T-helper 1 cell (primary cell): ENCODE measurements at regions not wholly inside any gene's neighbourhood (a gene's known extent, or its start where the extent isn't known, plus 50 kb on each side); places are given as distances from the start of the nearest gene placed in this dataset.

Source experiments
- DNase-seq, 5 donors: peaks; one replicate each; pipeline ENCODE4 v3.0.0-alpha.2; 2012 to 2020

DNA sequence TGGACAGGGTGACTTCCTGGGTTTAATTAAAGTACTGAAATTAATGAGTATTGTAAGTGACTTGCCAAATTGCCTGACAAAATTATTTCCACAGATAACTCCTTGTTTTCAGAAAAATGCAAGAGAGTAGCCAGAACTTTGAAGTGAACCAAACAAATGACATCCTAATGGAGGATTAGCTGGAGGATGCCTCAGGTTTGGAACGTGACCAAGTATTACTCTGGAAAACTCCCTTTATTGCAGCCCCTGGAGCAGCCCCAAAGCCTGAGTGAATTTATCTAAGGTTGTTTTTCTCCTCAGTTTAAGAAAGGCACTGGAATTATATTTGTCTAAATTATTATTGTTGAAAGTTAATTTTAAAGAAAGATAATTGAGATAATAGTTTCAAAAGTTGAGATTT lies 343.6 kb upstream of the MTNR1B start:
- DNase-seq, result no peak

DNA sequence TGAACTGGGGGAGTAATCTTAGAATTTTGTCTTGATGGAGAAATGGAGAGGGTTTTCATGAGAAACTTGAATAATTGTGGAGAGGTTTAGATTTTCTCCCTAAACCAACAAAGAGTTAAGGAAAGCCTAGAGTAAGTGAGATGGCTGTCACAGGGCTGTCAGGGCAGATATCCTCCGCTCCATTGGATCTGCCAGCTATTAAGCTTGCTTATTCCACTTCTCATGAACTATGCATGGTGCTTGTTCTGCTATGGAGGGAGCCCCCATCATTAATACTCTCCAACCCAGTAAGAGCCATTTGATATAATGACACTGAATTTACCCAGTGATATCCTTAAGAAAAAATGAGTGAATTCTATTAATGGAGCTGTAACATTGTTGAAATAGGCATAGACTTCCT lies 342.8 kb upstream of the MTNR1B start:
- DNase-seq, result no peak

DNA sequence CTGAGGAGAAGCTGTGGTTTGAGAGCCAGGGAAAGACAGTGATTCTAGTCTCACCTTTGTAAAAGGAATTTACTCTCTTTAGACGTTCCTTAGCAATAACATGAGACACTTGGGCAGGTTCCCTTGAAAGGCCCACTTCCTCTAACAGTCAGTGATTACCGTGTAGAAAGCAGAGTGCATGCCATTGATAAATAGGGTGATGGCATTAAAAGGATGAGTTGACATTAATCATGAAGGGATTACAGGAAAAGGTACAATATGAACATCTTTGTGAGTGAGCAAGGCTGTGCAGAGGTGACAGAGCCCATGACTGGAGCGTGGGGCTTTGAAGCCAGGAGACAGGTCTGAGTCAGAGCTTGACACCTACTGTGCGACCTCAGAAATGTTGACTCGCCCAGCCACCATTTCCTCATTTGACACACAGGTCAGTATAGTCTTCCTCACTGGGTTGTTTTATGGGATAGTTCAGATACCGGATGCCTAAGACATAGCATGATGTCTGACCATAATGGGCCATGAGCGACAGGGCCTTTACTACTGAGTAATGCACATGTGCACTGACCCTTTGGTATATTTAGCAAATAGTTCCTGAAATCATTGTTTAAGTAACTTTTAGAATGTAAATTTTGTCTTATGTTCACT lies 341.7 kb upstream of the MTNR1B start:
- DNase-seq, result no peak

DNA sequence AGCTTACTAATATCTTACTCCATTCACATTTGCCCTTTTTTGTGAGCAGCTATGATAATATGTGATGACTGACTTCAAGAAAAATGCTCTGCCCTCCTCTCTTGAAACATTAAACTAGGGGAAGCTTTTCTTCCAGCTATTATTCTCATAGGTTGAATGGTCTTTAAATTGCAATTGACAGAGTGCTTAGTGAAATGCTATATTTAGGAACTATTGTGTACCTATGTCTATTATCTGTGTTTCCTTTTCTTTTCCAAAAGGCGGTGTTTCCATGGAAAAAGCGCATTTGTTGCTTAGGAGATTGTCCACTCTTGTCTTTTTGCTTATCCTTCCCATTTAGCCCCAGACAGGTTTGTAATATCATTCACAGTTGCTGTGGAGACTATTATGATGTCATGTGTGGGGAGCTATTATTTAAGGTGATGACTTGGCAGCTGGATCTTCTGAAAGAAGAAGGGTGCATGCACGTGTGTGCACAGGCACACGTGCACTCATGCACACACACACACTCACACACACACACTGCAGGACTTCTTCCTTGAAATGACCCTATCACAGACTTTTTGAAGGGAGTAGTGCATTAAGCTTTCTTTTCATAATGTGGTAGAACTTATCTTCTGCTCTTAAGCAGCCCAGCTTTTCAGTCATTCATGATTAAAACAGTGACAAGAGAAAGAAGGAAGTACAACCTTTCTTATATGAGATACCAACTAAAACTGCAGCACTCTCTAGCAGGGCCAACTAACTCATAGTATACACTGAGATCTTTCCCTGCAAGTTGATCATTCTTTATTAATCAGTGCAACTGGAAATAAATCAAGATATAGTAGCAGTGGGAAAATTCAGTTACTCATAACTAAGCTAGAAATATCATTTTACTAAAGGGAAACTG lies 340.8 kb upstream of the MTNR1B start:
- no peak for DNase-seq

DNA sequence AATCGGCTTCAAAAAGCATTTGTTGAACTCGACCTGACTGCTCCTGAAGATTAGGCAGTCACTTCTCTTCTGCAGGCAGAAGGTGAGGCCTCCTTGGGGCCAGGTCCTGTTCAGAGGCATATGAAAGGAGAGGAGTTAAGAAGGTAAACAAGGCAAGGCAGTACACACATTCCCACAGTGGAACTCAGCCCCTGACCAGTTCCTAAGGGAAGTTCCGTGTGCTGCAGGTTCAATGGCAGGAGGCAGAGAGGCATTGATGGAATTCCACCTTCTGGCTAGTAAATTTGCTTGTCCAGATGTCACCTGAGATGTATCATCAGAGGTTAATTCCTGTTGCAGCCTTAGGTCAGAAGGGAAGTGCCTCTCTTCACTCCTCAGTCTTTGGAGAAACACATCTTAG lies 337.0 kb upstream of the MTNR1B start:
- DNase-seq, result no peak

DNA sequence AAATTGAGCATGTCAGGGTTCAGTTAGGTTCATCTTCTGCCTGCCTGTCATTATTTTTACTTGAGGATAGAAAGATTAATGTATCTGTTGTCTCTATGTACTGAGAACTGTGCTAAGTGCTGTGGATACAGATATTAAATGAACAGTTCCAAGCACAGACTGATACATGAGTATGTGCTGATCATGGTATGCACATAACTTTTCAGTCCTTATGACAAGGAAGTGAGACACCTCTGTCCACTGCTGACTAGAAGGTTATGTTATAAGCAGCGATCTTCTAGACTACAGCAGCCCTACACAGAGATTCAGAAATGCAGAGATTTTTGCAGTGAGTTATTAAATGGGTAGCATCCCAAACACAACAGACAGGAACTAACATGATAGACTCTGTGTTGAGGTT lies 335.6 kb upstream of the MTNR1B start:
- DNase-seq, result no peak

DNA sequence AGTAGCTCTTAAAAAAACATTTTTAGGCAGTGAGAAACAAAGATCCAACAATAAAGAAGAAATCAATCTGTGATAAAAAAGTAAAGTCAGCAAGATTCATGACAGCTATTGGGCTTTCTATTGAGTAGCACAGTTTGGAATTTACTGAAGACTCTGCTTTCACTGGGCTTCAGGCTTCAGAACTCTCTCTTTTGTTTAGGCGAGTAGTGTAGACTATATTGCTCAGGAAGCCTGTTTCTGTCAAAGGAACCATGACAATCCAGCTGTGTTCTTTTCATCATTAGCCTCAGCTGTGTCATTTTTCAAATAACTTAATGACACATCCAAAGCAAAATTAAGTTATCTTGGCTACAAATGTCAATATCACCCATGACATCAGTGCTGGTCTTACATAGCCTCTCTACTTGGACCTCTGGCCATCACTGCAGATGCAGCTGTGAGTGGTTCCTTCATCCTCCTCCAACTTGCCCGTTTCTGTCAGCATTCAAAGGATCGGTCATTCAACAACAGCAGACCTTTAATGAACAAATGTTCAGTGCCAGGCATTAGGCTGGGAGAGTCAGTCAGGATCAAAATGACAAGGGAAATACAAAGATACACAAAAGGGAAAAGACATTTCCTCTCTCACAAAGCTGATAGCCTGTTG lies 332.8 kb upstream of the MTNR1B start:
- DNase-seq, result no peak

DNA sequence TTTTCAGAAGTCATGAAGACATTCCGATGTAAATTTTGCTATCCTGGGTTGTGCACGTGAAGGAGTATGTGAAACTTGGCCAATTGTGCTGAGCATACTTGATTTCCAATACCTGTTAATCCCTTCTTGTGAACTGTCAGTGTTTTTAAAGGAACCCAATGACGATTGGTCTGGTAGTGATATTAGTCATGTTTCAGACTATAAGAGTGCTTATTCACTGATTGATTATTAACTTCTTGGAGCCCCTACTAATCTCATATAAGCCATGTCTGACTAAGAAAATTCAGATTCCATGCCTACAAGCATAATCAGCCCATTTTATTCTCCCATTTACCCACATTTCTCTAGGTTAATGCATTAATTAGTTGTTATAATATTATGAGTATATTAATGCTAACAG lies 330.8 kb upstream of the MTNR1B start:
- DNase-seq, result no peak

DNA sequence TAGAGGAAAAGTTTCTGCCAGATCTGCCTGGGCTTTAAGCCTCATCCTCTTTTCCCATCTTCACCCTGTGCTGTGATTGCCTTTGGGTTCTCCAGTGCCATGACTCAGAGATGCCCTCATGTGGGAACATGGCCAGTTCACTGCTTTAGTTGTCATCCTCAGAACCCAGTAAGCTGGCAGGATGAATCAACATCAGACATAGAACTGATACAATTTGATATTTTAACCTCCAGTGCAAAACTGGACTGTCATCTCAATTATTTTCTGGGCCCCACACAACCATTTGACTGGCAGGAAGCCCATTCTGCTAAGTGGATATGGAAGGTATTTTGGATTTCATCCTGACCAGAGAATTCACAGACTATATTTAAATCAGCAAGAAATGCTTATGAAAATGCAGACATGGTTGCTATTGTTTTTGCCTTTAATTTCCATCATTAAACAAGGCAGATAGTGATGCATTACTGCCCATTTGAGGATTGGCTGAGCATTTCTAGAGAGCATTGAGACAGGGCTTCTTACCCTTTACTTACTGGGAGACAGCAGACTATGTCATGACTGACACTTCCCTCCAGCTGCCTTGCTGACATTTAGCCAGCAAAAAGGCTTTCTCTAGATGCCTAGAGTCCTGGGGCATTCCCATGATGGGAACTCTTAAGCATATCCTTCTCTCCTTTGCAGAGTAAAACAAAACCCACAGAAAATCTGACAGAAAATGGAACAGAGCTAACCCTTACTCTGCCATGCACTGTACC lies 327.1 kb upstream of the MTNR1B start:
- DNase-seq, result no peak

DNA sequence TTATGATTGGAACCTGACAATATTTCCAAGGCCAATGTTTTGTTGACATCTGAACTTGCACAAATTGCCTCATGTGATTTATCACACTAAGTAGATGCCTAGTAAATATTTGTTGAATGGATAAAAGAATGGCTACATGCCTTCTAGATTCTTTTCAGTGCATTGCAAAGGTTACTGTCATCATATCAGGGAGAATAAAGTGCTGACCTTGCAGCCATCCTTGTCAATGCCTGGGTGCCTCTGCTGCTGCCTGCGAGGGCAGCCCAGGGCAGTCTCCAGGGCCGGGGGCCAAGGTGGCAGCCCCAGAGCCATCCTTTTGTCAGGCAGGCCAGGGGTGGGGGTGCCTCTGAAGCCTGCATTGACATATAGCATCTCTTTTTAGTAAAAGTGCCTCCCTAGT lies 325.6 kb upstream of the MTNR1B start:
- no peak for DNase-seq

DNA sequence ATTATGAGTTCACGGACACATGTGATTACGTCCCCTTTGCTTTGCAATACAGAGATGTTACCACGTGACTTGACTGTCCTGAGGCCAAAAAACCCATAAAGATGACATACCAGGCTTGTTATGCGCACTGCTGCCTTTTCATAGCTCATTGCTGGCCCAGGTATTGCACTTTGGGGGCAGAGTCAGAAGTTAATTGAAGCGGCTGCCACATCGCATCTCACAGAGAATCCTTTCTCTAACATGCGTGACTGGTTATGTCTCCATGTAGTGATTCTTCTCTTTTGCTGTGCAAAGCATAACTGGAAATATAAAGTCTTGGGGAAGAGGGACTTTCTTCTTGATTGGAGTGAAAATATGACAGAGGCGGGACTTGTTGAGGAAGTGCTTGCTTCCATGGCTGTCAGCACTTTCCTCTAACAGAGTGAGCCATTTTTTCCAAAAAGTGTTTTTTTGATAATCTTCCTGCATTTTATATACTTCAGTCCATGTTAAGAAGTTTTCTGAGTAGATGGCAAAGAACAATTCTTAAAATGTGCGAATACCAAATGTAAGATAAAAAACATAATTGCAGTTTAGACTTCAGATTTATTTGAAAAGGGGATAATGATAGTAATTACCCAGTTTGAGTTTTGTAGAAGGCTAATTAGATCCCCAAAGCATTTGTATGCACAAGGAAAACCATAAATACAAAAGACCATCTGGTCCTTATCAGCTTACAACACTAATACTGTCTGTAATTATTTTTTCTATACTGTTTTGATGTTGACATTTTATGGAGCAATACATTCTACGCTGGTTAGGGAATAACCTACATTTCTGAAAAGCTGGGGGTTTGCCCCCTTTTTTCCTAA lies 324.6 kb upstream of the MTNR1B start:
- DNase-seq, result no peak

DNA sequence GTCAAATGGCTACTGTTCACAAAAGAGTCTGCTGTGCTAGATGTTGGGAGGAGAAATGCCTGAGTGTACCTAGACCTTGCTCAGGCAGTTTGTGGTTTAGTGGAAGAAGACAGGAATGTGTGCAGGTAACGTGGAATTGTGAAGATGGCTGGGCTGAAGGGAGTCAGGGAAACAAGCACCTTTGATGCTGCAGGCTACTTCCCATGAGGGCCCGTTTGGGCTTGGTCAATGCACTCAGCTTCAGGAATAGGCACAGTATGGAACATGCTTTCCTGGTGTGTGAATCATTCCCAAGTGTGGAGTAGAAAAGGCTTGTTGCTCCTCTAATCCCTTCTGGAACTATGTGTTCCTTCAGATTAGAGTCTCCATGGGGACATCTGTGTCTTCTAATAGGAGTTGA lies 318.3 kb upstream of the MTNR1B start:
- no peak for DNase-seq

DNA sequence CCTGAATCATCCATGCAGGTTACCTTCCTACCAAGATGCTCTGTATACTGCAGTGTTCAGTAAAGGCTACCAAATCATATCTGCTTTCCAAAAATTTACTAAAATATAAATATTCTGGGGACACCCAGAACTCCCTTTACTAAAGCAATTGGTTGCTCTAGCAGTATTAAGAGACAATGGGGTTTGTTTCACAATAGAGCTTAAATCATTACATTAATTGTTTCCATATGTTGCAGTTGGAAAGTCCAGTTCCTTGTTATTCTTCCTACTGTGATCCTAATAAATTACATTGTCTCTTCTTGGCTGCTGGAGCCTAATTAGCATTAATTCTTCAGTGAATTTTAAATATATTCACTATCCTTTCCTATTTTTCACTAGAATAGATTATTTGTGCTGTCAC lies 316.0 kb upstream of the MTNR1B start:
- no peak for DNase-seq

DNA sequence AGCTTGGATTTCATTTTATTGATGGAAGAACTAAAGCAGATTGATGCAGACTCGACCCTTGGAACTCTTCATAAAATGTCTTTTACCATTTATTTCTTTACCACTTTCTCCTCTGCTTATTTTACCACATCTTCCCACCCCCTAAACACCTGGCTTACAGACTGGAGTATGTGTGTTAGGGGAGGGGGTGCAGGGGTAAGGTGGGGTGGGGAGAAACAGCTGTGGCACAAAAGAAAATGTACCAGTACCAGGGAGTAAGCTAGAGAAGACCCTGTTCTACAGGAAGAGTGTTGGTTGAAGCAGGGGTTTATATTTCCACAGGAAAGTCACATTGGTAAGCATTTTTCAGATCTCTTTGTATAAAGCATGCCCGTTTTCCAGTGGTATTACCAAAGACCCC lies 312.7 kb upstream of the MTNR1B start:
- DNase-seq, result no peak

DNA sequence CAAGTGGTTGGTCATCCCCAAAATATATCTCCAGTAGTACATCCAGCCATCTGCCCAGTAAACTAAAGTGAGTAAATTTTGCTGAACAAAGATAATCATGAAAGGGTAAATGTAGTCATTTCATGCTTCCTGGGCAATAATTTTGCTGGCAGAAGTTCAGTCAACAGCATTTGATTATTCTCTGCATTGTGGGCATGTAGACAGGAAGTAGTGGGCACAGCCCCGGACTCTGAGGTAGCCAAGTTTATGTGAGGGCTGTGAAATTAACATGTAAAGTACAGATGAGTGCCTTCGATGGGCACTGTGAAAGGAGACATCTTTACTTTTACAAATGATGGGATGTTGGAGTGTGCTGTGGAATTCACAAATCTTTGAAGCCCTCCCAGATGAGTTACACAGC lies 312.2 kb upstream of the MTNR1B start:
- no peak for DNase-seq

DNA sequence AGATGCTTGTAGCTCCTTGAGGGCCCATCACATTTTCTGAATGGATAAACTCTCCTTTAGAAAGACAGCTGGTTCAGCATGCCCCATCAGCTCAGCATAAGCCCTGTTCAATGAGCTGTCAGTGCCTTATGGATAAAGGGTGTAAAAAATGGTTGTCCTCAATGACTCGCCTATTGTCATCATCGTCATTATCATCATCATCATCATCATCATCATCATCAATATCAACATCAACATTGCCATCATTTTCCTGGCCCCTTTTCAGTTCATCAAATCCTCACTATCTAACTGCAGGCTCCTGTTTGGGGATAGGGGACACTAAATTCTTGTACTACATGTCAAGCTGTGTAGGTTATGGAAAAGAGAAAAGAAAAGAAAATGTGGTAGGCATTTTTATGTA lies 310.7 kb upstream of the MTNR1B start:
- DNase-seq, result no peak

DNA sequence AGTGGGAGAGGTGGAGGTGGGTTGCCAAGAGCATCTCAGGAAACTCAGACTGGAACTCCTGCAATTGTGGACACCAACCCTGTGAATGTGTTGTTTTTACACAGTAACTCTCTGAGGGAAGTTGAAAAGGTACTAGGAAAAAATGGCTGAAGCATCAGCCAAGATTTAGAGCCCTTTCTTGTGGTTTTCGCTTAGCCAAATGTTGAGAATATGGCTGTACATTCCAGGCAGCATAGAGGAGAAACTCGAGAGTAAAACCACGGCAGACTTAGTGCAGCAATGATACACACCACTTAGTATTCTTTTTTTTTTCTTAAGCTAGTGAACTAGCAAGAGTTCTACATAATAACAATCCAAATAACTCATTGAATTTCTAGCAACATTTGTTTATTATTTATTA lies 309.7 kb upstream of the MTNR1B start:
- no peak for DNase-seq

DNA sequence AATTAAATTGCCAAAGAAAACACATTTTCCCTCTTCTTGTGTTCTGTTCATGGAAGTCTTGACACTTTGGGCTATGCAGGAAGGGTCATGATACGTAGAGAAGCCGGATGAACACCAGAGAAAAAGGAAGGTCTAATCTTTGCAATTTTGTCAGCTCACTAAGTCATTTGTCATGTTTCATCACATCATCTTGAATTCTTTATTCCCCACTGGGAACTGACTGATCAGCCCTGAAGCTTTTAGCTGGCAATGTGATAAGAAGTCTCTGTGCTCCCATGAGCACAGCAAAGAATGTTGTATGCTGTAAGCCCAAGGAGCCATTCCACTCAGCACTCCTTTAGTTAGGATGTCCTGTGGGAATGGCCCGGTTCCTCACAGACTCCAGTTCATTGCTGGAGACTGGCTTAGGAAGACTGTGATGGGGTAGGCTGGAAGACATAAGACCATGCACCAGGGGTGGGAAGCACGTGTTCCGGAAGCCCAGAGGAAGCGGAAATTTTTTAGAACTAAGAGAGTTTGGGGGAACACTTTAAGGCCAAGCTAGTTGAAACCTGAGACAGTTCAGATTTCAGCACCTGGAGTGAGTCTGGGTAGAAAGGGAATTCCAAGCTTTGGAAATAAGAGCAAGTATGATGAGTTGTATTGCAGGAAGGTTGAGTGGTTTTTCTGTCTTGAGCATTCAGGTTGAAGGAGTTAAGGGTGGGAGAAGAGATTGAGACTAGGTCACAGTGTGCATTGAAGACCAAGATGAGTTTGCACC lies 306.7 kb upstream of the MTNR1B start:
- no peak for DNase-seq

DNA sequence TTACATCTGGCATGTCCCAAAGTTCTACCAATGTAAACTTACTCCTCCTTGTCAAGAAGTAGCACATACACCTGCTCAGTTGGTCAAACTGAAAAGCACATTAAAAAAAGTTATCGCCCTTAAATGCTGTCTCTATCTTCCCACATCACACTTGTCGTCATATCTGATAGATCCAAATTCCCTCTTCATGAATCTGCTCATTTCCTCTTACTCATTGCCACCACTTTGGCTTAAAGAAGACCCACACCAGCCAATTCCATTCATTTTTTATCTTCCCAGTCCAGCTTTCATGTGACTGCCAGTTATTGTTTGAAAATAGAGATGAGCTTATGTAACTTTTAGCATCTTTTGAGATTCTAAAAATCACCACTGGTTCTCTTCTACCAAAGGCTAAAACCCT lies 305.9 kb upstream of the MTNR1B start:
- no peak for DNase-seq

DNA sequence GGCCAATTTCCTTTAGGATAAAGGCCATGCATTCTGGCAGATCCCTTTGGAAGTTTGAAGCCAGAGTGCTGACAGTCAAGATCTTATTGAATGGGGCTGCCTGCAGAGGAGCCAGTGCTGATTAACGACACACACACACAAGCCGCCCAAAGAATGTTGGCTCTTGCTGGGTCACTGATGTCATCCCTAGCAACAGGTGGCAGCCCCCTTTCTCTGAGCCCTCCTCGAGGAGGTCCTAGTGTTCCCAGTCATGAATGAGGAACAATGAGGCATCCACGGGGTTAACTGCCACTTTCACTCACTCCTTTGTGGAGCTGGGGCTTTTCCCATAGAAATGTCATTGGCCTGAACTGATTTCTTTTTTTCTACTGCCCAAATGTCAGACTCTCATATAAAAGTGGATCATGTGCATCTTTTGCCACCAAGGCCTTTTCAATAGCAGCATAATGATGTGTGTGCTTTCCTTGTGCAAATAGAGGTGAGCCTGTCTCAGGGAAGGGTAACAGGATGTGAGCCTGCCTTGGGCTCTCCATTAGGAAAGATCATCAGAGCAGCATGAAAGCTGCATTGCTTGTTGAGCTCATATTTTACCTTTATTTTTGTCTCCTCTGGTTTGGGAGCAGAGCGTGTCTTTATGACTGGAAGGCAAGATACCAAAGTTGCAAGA lies 301.8 kb upstream of the MTNR1B start:
- no peak for DNase-seq

DNA sequence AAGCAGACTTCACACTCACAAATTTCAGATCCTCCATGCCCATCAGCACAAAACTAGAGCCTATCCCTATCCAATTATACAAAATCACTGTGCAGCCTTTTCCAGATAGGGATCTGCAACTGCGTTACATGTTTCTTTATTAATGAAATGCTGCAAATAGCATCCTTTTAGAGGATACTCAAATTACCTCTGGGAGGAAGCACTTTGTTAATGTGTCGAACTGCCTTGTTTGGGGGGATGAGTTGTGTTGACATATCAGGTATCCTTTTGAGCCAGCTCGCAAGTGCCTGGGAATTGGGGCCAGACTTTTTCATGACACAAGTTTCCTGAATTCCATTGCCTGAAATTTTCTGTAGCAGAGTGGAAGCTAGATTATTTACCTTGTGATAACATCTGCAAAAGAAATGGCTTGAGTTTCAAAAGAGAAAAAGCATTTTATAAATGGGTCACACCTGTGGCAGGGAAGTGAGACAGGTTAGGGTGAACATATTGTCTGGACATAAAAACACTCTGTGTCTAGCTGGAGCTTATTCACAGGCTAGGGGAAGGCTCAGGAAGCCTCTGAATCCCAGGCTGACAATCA lies 299.1 kb upstream of the MTNR1B start:
- no peak for DNase-seq
